OCI-LY7 (cell line): ENCODE measurements at regions not wholly inside any gene's neighbourhood (a gene's known extent, or its start where the extent isn't known, plus 50 kb on each side); places are given as distances from the start of the nearest gene placed in this dataset.

Source experiments
- BruUV-seq: library from RNA; stranded (reverse); fragments of 400-500 nt; replicated peaks from 2 replicates; lab custom pipeline; 2021; lab: Mats Ljungman, UMichigan
- CTCF ChIA-PET: fragments of 300-600 bp; sonication (Branson Sonifier 250); formaldehyde crosslinking; loops from one replicate; lab custom pipeline; 2022; ENCODE audit warnings: antibody characterized with exemption; ENCODE audit not compliant: unreplicated experiment; lab: Charles Lee
- POLR2A ChIA-PET: fragments of 300-600 bp; sonication (Branson Sonifier 250); formaldehyde crosslinking; loops from one replicate; lab custom pipeline; 2022; ENCODE audit warnings: antibody characterized with exemption; lab: Charles Lee
- DNase-seq: peaks from one replicate; pipeline ENCODE4 v3.0.0-alpha.2; 2015; ENCODE audit warnings: low spot score
- H2AFZ ChIP-seq: fragments of 200-600 bp; sonication (generic), shearing (Covaris generic); 2 replicates; pipeline ENCODE4 v1.6.1; 2014; ENCODE audit warnings: mild to moderate bottlenecking, antibody characterized with exemption, low read length, moderate library complexity
- H3K27ac ChIP-seq: fragments of 200-600 bp; sonication (generic); 2 replicates; pipeline ENCODE4 v1.5.1; 2014; ENCODE audit warnings: mixed run types, low read depth, mild to moderate bottlenecking, moderate library complexity, low read length, inconsistent platforms; ENCODE audit not compliant: poor library complexity, severe bottlenecking
- H3K36me3 ChIP-seq: fragments of 200-600 bp; sonication (generic); 2 replicates; pipeline ENCODE4 v1.6.1; 2014; ENCODE audit warnings: mild to moderate bottlenecking, antibody characterized with exemption, low read length, moderate library complexity, mixed read lengths; ENCODE audit not compliant: insufficient read depth
- H3K4me1 ChIP-seq: fragments of 200-600 bp; sonication (generic); 2 replicates; pipeline ENCODE4 v1.5.1; 2014; ENCODE audit warnings: mild to moderate bottlenecking, low read length; ENCODE audit not compliant: insufficient read depth, poor library complexity, severe bottlenecking
- H3K4me2 ChIP-seq: fragments of 200-600 bp; sonication (generic); 2 replicates; pipeline ENCODE4 v1.6.1; 2014; ENCODE audit warnings: mild to moderate bottlenecking, low read length
- H3K4me3 ChIP-seq: fragments of 200-600 bp; sonication (generic); 2 replicates; pipeline ENCODE4 v1.5.1; 2014; ENCODE audit warnings: mild to moderate bottlenecking, low read depth, low read length; ENCODE audit not compliant: poor library complexity, severe bottlenecking
- H3K79me2 ChIP-seq: fragments of 200-600 bp; sonication (generic); 2 replicates; pipeline ENCODE4 v1.6.1; 2016; ENCODE audit warnings: low read depth, mild to moderate bottlenecking, low read length, moderate library complexity, mixed read lengths; ENCODE audit not compliant: insufficient read depth
- H3K9me2 ChIP-seq: fragments of 200-600 bp; sonication (generic); 2 replicates; pipeline ENCODE4 v1.6.1; 2016; ENCODE audit warnings: mild to moderate bottlenecking, low read length, mixed read lengths; ENCODE audit not compliant: insufficient read depth
- H3K9me3 ChIP-seq: fragments of 200-600 bp; sonication (generic); 2 replicates; pipeline ENCODE4 v1.6.1; 2014; ENCODE audit warnings: mild to moderate bottlenecking, mixed run types, low read length, mixed read lengths
- H4K20me1 ChIP-seq: fragments of 200-600 bp; sonication (generic); 2 replicates; pipeline ENCODE4 v1.6.1; 2014; ENCODE audit warnings: mild to moderate bottlenecking, antibody characterized with exemption, low read length, moderate library complexity, mixed read lengths; ENCODE audit not compliant: insufficient read depth
- EZH2phosphoT487 ChIP-seq: fragments of 200-600 bp; sonication (generic); IDR thresholded peaks from 2 replicates; pipeline ENCODE4 v1.6.1; 2018; ENCODE audit warnings: low read depth, borderline replicate concordance, mild to moderate bottlenecking, mixed run types, antibody characterized with exemption, low read length, moderate library complexity, mixed read lengths
- intact Hi-C: fragments of 100-400 bp; cut with micrococcal nuclease; formaldehyde crosslinking; loops from one replicate; pipeline ENCODE4 v1.10.0; 2022; ENCODE audit not compliant: unreplicated experiment
- TF ChIP-seq, protein P1 (sequence below): fragments of 200-600 bp; sonication (generic); conservative IDR thresholded peaks from 2 replicates; pipeline ENCODE4 v1.5.1; 2014; ENCODE audit warnings: mild to moderate bottlenecking, antibody characterized with exemption, low read length, moderate library complexity, mixed read lengths

- no peaks in the 10 kb centered on the region for H3K9me3 ChIP-seq
- no peaks in the 10 kb centered on the region for H3K79me2 ChIP-seq
- no peaks in the 10 kb centered on the region for H3K4me1 ChIP-seq
- H3K4me2 ChIP-seq, result no peak overlapping the region
- intact Hi-C loops, result no loop called here
- no peaks in the 10 kb centered on the region for H3K36me3 ChIP-seq
- no peak for DNase-seq
- H2AFZ ChIP-seq, result no peak overlapping the region
- ChIA-PET POLR2A (interaction anchor here (0.5 to 1.0 kb wide), 2 partner anchors 14 to 62 kb away, joined by 3 read pairs; no protein-coding TSS in a partner anchor), CTCF (no interaction called here)
- TF ChIP-seq, protein P1, sequence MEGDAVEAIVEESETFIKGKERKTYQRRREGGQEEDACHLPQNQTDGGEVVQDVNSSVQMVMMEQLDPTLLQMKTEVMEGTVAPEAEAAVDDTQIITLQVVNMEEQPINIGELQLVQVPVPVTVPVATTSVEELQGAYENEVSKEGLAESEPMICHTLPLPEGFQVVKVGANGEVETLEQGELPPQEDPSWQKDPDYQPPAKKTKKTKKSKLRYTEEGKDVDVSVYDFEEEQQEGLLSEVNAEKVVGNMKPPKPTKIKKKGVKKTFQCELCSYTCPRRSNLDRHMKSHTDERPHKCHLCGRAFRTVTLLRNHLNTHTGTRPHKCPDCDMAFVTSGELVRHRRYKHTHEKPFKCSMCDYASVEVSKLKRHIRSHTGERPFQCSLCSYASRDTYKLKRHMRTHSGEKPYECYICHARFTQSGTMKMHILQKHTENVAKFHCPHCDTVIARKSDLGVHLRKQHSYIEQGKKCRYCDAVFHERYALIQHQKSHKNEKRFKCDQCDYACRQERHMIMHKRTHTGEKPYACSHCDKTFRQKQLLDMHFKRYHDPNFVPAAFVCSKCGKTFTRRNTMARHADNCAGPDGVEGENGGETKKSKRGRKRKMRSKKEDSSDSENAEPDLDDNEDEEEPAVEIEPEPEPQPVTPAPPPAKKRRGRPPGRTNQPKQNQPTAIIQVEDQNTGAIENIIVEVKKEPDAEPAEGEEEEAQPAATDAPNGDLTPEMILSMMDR, result no peak
- TF ChIP-seq EZH2phosphoT487, result no peak
- H3K27ac ChIP-seq, result no peak overlapping the region
- no TSS peak for BruUV-seq
- H3K4me3 ChIP-seq, result no peak overlapping the region
- no peaks in the 10 kb centered on the region for H3K9me2 ChIP-seq
- H4K20me1 ChIP-seq, result no peaks in the 10 kb centered on the region
Observed at GRCh38 chr3:166484470-166484869, 647.2 kb upstream of the BCHE start.

- no peak for TF ChIP-seq EZH2phosphoT487
- TF ChIP-seq, protein P1, result no peak
- POLR2A ChIA-PET, result no interaction called here
- CTCF ChIA-PET, result no interaction called here
- Histone ChIP-seq H3K9me2 (no peaks in the 10 kb centered on the region), H3K4me3 (no peak overlapping the region), H4K20me1 (no peaks in the 10 kb centered on the region), H3K9me3 (no peaks in the 10 kb centered on the region), H3K36me3 (no peaks in the 10 kb centered on the region), H3K27ac (no peak overlapping the region), H3K79me2 (no peaks in the 10 kb centered on the region), H3K4me1 (no peaks in the 10 kb centered on the region), H2AFZ (no peak overlapping the region), H3K4me2 (no peak overlapping the region)
- no TSS peak for BruUV-seq
- intact Hi-C loops, result no loop called here
- no peak for DNase-seq
Observed at GRCh38 chr3:166481340-166481739, 644.1 kb upstream of the BCHE start.

DNA sequence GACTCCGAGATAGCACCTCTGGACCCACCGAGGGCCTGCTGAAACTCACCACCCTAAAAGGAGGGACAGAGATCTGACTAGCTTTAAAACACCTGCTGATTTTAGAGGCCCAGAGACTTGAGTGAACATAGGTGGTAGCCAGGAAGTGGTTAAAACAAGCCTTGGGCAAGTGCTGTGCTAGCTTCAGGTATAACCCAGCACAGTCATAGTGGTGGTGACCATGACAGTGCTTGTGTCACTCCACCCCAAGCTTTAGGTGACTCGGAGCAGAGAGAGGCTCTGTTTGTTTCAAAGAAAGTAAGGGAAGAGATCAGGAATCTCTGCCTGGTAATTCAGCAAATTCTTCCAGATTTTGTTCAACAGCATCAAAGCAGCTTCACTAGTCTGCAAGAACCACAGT is 641.1 kb upstream of the BCHE start:
- intact Hi-C loops, result no loop called here
- CTCF ChIA-PET, result no interaction called here
- BruUV-seq, result no TSS peak

More for the DNA sequence above, 641.1 kb upstream of the BCHE start:
- H3K36me3 ChIP-seq, result no peaks in the 10 kb centered on the region
- TF ChIP-seq, protein P1, result no peak
- TF ChIP-seq EZH2phosphoT487, result no peak
- H3K4me3 ChIP-seq, result no peak overlapping the region
- H3K27ac ChIP-seq, result no peak overlapping the region
- POLR2A ChIA-PET, result no interaction called here
- no peak overlapping the region for H2AFZ ChIP-seq
- H3K79me2 ChIP-seq, result no peaks in the 10 kb centered on the region
- no peaks in the 10 kb centered on the region for H3K9me2 ChIP-seq
- H3K9me3 ChIP-seq, result no peaks in the 10 kb centered on the region
- DNase-seq, result no peak
- no peak overlapping the region for H3K4me2 ChIP-seq
- no peaks in the 10 kb centered on the region for H4K20me1 ChIP-seq
- H3K4me1 ChIP-seq, result no peaks in the 10 kb centered on the region
